NB4 (cell line): ENCODE measurements at regions not wholly inside any gene's neighbourhood (a gene's known extent, or its start where the extent isn't known, plus 50 kb on each side); places are given as distances from the start of the nearest gene placed in this dataset.

ENCODE experiments used
- POLR2A ChIP-seq: IDR thresholded peaks from 2 replicates; pipeline ENCODE4 v1.6.1; 2011; ENCODE audit warnings: mild to moderate bottlenecking; ENCODE audit not compliant: insufficient read length; ENCODE audit errors: extremely low read depth
- TF ChIP-seq, protein P1 (sequence below): IDR thresholded peaks from one replicate; pipeline ENCODE4 v1.5.1; 2012; ENCODE audit warnings: low read depth, low read length

DNA sequence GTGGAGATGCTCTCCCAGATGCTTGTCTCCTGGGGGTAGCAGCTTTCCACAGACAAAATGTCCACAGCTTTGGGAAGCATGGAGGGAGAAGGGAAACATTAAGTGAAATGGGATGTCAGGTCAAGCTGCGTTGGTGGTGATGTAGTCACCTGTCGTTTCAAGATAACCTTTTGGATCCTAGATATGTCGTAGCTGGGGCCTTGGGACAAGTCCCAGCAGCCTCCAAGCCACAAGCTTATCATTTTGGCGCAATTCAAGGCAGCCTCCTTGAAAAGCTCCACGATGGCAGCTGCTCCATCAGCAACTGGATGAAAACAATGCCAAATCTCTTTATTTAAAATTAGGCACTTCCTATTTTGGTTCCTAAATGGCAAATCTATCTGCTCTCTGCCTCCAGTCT lies 52.0 kb downstream of the RTL9 start:
- TF ChIP-seq, protein P1, sequence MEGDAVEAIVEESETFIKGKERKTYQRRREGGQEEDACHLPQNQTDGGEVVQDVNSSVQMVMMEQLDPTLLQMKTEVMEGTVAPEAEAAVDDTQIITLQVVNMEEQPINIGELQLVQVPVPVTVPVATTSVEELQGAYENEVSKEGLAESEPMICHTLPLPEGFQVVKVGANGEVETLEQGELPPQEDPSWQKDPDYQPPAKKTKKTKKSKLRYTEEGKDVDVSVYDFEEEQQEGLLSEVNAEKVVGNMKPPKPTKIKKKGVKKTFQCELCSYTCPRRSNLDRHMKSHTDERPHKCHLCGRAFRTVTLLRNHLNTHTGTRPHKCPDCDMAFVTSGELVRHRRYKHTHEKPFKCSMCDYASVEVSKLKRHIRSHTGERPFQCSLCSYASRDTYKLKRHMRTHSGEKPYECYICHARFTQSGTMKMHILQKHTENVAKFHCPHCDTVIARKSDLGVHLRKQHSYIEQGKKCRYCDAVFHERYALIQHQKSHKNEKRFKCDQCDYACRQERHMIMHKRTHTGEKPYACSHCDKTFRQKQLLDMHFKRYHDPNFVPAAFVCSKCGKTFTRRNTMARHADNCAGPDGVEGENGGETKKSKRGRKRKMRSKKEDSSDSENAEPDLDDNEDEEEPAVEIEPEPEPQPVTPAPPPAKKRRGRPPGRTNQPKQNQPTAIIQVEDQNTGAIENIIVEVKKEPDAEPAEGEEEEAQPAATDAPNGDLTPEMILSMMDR = no peak
- no peak for TF ChIP-seq POLR2A
